Activated CD4-positive, alpha-beta T cell treated with anti-CD3 and anti-CD28 coated beads, Interleukin-2, amount 50 U/mL, for 1 hour (primary cell): ENCODE measurements at regions not wholly inside any gene's neighbourhood (a gene's known extent, or its start where the extent isn't known, plus 50 kb on each side); places are given as distances from the start of the nearest gene placed in this dataset.

Source experiments
- DNase-seq: peaks from one replicate; pipeline ENCODE4 v3.0.0-alpha.2; 2020

DNA sequence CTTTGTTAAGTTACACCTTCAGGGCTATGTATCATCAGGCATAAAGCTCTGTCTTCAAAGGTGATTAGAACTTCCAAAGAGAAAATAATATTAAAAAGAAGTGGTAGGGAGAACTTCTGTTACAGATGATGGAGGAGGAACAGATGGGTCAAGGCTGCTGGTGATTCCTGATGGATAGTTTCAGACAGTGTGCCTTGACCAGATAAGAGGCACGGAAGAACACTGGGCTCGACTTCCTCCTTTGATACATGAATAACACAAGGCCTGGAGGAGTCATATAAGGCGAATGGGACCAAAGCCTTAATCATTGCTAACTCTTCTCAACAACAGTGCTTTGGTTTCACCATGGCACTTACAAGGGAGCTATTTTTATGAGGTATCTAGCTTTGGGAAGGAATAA, 128.1 kb upstream of the RXFP2 start:
- no peak for DNase-seq

DNA sequence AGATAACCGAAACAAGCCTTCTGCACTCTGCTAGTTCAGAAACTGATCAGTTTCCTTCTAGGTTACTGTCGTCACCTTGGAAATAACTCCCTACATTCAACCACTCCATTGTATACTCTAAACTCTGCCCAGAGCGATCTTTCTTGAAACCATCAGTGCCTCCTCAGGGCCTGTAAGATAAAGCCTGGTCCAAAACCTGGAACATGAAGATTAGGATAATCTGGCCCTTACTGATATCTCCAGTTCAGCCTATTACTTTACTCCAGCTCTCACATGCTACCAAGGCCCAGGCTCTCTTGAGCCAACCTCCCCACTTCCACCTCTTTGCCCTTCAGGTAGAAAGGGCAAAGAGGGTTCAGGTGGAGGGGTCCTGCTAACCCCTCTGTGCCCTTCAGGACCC, 125.3 kb upstream of the RXFP2 start:
- DNase-seq: no peak

DNA sequence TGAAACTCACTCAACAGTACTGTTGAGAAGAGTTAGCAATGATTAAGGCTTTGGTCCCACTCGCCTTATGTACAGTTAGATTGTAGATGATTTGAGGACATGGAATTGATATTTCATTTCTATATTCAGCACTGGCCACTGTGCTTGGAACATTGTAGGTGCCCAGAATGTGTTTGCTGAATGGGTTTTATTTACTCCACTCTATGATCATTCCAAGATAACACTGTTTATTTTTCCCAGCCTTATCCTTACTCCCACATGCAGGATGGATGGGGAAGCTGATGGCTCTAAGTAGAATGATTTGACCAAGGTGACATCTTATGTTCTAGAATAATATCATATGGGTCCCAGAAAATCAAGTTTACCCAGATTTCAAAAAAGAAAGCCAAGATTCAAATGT, 124.6 kb upstream of the RXFP2 start:
- no peak for DNase-seq

DNA sequence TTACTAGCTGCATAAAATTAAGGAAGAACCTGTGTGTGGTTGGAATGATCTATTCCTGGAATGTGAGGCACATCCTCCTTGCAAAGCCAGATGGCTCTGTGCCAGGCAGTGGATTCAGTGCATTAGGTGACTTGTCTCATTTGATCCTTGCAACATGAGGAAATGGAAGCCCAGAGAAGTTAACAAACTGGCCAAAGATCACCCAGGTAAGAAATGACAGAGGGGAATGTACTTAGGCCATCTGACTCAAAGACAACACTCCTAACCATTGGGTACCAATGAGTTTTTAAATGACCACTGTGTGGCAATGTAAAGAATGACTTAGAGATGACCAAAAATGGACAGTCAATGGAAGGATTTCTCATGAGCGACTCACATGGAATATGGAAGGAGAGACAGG, 114.2 kb upstream of the RXFP2 start:
- no peak for DNase-seq

DNA sequence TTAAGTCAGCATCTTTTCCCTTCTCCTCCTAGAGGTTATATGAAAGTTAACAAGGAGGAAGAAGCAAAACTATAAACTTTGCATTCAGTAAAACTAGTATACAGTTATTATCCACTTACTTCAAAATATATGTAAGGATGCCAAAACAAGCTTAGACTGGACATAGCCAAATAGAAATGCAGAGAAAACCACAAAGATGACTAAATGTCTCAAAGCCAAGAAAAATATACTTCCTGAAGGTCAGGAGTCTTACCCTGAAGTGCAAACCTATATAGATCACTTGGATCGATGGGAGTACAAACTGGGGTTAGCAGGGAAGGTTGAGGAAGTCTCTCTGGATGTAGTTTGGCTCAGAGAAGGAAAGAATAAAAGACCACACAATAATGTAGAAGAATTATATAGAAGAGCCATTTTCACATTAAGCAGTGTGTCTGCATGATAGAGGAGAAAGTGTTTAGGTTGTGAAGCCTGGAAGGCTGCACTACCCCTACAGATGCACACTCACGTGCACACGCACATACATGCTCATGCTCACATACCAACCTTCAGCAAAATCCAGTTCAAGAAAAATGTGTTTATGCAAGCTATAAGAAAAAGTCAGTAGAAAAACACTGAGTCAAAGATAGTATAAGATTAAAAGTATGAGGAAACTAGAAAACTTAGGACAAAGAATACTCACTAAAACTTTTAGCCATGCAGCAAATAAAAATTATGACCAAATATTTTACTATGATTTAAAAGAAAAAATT, 112.1 kb upstream of the RXFP2 start:
- no peak for DNase-seq

DNA sequence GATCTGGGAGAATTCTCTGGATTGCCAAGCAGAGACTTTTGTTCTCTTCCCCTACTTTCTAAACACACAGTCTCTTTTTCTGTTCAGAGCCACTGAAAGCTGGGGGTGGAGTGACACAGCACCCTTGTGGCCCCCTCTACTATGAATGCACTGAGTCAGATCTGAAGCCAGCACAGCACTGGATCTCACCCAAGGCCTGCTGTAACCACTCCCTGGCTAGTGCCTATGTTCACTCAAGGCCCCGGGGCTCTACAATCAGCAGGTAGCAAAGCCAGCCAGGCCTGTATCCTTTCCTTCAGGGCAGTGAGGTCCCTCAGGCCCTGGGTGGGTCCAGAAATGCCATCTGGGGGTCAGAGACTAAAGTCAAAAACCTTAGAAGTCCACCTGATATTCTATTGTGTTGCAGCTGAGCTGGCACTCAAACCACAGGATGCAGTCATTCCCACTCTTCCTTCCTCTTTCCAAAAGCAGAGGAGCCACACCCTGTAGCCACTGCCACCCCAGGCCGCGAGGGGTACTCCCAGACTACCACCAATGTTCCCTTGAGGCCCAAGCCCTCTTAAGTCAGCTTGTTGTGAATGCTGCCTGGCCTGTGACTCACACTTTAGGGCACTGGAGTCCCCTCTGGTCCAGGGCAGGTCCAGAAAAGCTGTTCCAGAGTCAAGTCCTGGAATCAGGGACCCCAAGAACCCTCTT, 110.1 kb upstream of the RXFP2 start:
- no peak for DNase-seq

DNA sequence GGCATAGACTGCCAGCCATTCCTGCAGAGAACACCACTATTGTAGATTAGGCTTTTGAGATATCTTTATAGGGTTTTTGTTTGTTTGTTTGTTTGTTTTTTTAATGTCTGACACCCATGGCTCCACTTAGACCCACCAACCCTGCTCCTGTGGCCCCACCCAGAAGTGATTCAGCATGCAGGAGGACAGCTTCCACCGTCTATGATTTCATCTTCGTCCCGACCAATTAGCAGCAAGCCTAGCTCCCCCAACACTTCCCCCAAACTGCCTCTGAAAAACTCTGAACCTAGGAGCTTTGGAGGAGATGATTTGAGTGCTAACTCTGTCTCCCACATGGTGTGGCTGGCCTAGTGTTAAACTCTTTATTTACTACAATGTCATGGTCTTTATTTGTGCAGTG, 108.3 kb upstream of the RXFP2 start:
- DNase-seq: no peak

DNA sequence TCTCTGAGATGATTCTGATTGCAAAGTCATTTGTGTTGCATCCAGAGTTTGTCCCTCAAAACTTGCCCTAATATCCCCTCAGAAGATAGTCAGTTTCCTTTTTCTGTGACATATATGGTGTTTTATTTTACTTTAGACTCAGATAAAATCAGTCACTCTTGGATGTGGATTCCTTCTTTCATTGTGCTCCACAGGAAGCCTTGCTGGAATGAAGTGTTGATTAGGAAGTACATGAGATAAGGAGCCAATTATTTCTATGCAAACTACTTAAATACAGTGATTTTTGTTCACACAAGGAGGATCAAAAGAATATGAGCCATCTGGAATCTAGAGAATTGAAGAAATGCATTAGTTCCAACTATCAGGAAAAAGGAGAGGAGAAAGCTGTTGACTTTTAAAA, 107.6 kb upstream of the RXFP2 start:
- no peak for DNase-seq

DNA sequence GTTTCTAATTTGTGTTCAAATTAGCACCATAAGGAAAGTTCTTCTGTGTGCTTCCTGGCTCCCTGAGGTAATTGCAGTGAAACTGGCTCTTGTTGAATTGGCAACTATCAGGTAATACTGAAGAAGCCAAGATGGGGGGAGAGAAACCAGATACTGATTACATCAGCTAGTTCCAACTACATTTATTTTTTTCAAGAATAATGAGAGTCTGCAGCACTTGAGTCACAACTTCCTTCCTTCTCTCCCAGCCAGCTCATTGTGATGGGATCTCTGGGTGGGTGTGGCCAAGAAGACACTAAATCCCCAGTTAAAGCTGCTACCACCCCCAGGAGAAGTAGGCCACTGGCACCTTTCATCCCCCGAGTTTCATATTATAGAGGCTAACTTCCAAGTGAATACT, 100.7 kb upstream of the RXFP2 start:
- DNase-seq: no peak

DNA sequence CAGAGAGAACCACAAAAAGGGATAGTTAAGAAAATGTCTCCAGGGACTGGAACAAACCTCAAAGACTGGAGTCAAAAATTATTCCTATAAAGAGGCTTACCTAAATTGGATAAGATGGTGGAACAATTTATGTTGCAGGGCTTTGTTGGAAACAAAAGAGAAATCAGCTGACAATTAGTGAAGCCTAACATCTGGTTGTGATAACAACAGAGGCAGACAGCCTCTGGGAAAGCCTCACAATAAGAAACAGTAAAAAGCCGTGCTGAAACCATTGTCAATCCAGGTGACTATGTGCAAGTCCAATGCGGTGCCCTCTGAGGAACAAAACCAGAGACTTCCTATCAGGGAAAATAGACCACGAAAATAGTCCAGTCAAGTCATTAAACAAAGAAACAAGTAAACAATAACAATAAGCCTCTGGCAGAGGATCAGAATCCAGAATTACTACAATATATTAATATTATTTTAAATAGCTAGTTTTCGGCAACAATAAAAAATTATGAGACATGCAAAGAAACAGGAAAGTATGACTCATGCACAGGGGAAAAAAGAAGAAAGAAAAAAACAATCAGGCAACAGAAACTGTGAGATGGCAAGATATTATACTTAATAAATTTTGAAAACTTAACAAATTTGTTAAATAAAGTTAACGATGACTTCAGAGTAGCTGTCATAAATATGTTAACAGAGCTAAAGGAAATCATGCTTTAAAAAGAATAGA, 99.7 kb upstream of the RXFP2 start:
- DNase-seq: no peak

DNA sequence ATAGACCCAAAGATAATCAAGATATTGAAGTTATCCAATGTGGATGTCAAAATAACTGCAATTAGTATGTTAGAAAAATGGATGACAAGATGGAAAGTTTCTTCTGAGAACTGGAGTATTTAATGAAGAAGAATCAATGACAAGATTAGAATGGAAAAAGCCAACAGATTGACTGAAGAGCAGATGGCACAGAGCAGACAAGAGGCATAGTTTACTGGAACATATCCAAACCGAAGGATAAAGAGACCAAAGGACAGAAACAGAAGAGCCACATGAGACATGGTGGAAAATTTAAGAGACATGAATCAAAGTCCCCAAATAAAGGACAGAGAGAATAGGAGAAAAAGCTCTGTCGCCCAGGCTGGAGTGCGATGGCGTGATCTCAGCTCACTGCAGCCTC, 89.6 kb upstream of the RXFP2 start:
- no peak for DNase-seq

DNA sequence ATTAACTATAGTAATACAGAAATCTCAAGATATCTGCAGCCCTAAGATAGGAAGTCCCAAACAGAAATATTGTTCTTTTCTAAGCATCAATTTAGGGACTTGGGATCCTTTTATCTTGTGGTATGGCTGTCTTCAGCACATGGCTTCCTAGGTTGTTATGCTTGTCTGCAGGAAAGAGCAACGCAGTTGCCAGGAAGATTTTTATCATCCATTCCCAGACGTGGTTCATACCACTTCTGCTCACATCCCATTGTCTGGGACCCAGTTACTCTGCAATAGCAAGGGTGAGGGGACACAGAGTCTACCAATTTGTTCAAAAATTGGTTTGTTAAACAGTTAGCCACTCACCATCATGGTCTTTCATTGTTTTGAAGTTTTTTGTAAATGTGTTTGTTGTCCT, 85.6 kb upstream of the RXFP2 start:
- no peak for DNase-seq

DNA sequence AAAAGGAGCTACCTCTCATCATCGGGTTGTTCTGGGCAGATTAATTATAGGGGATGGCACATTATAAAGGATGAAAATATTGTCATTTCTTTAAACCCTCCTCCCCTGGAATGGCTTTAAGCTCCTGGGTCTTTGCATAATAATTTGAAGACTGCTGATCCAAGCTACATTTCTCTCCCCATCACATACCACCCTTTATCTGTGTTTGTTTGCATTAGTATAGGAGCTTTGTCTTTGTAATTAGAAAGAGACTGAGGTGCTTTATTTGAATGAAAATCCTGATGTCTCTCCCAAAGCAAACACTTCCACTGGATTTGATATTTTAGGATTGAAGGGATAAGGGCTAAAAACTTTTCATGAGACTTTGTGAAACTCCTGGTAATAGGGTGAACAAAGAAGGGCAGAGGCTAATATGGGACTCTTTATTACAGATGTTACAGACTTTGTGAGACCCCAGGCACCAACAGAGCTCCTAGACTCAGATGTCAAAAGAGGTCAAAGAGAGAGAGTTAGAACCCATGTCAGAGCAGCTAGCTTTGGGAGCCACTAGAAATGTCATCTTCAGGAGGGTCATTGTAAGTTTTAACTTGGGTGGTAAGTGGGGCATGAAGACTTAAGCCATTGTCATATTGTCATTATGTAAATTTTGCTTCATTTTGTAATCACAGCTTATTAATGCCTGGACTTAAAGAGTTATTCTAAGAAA, 75.3 kb upstream of the RXFP2 start:
- DNase-seq: no peak

DNA sequence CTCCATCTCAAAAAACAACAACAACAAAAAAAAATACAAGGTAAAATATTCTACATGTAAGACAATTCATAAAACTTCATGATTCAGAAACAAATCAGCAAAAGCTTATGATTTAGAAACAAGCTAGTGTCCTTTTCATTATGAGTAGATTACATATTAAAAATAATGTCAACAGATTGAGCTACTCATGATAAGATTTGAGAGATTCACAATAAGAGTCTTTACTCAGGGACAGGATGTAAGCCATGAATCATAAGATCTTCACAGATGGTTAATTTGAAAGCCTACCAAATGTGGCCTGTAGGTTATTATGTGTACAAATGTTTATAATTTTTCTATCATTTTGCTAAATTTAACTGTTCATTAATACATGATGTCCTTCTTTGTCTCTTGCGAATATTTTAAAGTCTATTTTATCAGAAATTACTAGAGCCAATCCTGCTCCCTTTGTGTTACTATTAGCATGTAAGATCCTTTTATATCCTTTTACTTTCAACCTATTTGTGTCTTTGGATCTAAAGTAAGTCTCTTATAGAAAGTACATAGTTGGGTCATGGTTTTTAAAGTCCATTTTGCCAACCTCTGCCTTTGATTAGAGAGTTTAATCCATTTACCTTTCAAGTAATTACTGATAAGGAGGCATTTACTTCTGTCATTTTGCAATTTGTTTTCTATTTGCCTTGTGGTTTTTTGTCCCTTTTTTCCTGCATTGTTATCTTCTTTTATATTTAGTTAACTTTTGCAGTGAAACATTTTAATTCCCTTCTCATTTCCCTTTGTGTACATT, 68.3 kb upstream of the RXFP2 start:
- DNase-seq: no peak

DNA sequence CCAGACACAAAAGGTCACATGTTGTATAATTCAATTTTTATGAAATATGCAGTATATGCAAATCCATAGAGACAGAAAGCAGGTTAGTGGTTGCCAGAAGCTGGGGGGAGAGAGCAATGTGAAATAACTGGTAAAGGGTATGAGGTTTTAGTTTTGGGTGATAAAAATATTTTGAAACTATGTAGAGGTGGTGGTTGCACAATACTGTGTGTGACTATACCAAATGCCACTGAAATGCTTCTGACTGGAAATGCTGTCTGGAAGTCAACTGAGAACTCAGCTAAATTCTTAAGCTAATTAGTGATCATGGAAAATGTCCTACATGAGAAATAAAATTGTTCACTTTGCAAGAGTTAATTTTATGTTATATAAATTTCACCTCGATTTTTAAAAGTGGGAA, 65.3 kb upstream of the RXFP2 start:
- DNase-seq: no peak

DNA sequence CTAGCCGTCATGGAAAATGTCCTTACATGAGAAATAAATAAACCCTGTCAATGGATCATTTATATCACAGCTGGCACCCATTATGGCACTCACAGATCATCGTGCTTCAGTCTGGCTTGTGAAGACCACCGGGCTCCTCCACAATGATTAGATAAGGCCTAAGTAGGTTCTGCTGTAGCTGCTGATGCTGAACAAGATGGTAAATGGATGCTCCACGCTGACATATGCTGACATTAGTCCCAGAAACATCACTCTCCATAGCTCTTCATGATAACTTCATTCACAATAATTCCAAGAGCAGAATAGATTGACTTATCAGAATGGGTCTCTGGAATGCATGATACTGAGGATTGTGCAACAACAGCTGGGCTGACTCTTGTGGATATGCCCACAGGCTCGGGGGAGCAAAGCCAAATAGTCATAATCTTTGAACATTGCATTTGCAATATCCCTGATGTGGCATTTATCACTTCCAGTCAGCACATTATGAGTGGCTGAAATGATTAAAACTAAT, 63.8 kb upstream of the RXFP2 start:
- no peak for DNase-seq

DNA sequence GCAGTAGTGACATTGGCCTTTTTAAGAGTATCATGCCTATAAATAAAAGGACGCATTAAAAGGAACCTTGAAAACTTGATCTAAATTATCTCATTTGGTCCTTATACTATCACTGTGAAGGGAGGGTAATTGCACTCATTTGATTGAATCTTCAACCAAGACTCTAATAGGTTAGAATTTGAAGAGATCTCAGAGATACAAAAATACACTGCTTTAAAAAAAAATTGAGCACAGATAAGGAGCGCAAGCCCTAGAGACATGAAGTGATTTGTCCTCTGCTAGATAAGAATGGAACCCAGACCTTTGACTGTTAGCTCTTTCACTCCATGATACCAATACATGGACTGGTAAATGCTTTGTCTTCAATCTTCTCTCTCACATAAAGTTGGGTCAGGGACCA, 58.2 kb upstream of the RXFP2 start:
- DNase-seq: no peak

DNA sequence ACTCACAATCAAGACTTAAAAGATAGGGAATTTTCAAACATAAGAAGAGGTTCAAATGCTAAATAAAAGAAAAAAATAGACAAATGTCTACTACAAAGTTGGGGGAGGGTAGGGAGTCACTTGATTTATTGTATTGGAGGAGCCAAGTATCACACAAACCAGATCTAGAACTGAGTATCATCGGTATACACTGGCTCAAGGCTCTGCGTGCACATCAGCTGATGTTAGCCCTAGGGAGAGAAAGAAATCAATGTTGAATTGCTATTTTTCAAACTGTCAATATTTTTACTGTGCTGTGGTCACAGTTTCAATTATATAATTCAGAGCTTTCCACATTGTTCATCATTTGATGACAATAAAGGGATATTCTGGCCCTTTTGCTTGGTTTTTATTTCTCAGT, 54.9 kb upstream of the RXFP2 start:
- DNase-seq: no peak

DNA sequence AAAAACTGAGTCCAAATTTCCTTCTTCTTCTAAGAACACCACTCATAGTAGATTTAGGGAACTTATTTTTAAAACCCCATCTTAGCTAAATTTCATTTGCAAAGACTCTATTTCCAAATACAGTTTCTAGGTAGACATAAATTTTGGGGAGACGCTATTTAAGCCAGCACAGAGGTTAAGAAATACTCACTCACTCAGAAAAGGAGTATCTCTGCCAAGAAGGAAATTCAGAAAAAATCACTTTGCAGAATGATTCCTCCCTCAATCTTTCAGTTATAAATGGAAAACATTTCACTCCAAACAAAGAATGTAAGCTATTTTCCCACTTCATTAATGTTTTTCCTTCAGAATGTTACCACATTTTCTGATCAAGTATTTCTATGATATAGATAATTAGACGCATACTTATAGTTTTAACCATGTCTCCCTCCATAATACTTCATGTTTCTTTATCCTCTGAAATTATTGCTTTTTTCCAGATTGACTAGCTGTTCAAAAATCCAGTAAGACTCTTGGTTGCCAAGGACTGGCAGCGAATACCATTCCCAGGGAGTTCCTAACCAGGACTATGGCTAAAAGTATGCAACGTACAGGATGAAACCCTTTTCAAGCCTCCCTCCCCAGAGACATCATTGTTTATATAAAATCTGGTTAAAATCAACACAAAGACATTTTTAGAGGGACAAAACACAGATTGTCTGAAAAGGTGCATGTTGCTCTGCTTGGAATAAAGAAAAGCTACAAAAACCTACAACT, 52.5 kb upstream of the RXFP2 start:
- no peak for DNase-seq
